Ascending aorta (tissue), 2 donors: ENCODE measurements at regions not wholly inside any gene's neighbourhood (a gene's known extent, or its start where the extent isn't known, plus 50 kb on each side); places are given as distances from the start of the nearest gene placed in this dataset.

Experiments
- DNase-seq, 2 donors: peaks; one replicate each; pipeline ENCODE4 v3.0.0-alpha.2; 2019; ENCODE audit warnings: low spot score in 2 of 2
- H3K27ac ChIP-seq, 2 donors: fragments of 200-600 bp; sonication (generic); one replicate each; pipeline ENCODE4 v1.5.1; 2016 to 2017; ENCODE audit warnings: mild to moderate bottlenecking in 1 of 2
- H3K27me3 ChIP-seq: fragments of 200-600 bp; sonication (generic); one replicate; pipeline ENCODE4 v1.5.1; 2017
- H3K36me3 ChIP-seq, 2 donors: fragments of 200-600 bp; sonication (generic); one replicate each; pipeline ENCODE4 v1.5.1; 2016
- H3K4me1 ChIP-seq, 2 donors: fragments of 200-600 bp; sonication (generic); one replicate each; pipeline ENCODE4 v1.5.1; 2016 to 2017; ENCODE audit warnings: mild to moderate bottlenecking in 1 of 2
- H3K4me3 ChIP-seq, 2 donors: fragments of 200-600 bp; sonication (generic); one replicate each; pipeline ENCODE4 v1.5.1; 2016 to 2017; ENCODE audit warnings: mild to moderate bottlenecking in 1 of 2
- H3K9me3 ChIP-seq, 2 donors: fragments of 200-600 bp; sonication (generic); one replicate each; pipeline ENCODE4 v1.5.1; 2016
- intact Hi-C: fragments of 100-400 bp; cut with DNase I; formaldehyde crosslinking; loops from one replicate; pipeline ENCODE4 v1.15.1; 2023
- TF ChIP-seq, protein P1 (sequence below), 3 experiments: fragments of 200-600 bp in 2 of 3; fragments of 450-650 bp in 1 of 3; sonication (generic) in 2 of 3; IDR thresholded peaks; one replicate each; pipeline ENCODE4 v1.5.1; 2016 to 2019; ENCODE audit warnings: antibody characterized with exemption in 3 of 3, mild to moderate bottlenecking in 1 of 3, moderate library complexity in 1 of 3

DNA sequence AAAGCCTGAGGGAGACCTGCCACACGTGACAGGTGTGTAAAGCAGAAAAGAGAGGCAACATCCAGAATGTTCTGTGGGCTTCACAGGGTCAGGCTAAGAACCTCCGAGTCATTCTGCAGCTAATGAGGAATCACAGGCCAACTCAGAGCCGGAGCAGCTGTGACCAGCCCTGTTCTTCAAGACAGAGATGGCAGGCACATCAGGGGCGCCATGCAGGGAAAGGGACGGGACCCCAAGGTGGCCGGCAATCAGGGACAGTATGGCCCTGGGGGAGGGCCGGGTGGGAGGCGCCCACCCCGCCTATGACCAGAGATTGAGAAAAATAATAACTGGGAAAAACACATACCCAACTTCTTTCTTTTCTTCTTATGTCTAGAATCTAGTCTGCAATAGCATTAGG lies 316.7 kb upstream of the SALL3 start:
- Histone ChIP-seq H3K36me3 (no peaks in the 10 kb centered on the region), H3K27ac (no peak overlapping the region), H3K9me3 (no peaks in the 10 kb centered on the region), H3K4me3 (no peak overlapping the region), H3K4me1 (no peaks in the 10 kb centered on the region), H3K27me3 (no peaks in the 10 kb centered on the region)
- no peak for DNase-seq
- intact Hi-C loops, result no loop called here
- TF ChIP-seq, protein P1, sequence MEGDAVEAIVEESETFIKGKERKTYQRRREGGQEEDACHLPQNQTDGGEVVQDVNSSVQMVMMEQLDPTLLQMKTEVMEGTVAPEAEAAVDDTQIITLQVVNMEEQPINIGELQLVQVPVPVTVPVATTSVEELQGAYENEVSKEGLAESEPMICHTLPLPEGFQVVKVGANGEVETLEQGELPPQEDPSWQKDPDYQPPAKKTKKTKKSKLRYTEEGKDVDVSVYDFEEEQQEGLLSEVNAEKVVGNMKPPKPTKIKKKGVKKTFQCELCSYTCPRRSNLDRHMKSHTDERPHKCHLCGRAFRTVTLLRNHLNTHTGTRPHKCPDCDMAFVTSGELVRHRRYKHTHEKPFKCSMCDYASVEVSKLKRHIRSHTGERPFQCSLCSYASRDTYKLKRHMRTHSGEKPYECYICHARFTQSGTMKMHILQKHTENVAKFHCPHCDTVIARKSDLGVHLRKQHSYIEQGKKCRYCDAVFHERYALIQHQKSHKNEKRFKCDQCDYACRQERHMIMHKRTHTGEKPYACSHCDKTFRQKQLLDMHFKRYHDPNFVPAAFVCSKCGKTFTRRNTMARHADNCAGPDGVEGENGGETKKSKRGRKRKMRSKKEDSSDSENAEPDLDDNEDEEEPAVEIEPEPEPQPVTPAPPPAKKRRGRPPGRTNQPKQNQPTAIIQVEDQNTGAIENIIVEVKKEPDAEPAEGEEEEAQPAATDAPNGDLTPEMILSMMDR (IDR thresholded peaks at IDR 0.05), result no peak

DNA sequence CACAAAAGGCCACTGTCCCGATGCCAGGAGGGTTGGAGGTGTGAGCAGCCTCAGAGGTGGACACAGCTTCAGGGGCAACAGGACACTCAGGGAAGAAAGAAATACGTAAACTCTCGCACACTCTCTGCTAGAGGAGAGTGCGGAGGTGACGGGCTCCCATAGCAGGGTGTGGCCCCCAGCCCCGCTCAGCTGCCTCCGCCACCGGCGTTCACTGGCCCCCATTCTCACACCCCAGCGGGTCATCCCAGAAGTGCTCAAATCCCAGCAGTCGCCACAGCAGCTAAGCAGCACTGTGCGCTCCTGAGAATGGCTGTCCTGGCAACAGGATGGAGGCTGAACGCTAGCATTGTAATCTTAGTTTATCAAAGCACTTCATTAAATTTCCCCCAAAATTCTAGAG lies 315.6 kb upstream of the SALL3 start:
- no peaks in the 10 kb centered on the region for H3K36me3 ChIP-seq
- no peak for DNase-seq
- no peaks in the 10 kb centered on the region for H3K9me3 ChIP-seq
- TF ChIP-seq, protein P1 (IDR thresholded peaks at IDR 0.05), result no peak
- H3K27ac ChIP-seq, result no peak overlapping the region
- H3K4me3 ChIP-seq, result no peak overlapping the region
- intact Hi-C loops, result no loop called here
- H3K4me1 ChIP-seq, result no peaks in the 10 kb centered on the region
- H3K27me3 ChIP-seq, result no peaks in the 10 kb centered on the region

DNA sequence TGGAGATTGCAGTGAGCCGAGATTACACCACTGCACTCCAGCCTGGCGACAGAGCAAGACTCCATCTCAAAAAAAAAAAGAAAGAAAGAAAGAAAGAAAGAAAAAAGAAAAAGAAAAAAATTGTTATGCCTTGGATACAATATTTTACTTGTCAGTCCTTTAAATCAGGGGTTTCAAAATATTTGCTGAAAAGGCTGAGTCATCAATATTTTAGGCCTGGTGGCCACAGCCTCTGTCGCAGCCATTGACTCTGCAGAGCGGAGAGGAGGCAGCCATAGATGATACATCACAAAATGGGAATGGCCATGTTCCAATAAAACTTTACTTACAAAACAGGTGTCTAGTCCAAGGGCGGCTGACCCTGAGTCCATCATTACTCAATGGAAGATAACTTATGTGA lies 314.8 kb upstream of the SALL3 start:
- no peaks in the 10 kb centered on the region for H3K36me3 ChIP-seq
- H3K4me3 ChIP-seq, result no peak overlapping the region
- no peaks in the 10 kb centered on the region for H3K4me1 ChIP-seq
- TF ChIP-seq, protein P1 (IDR thresholded peaks at IDR 0.05), result no peak
- no peaks in the 10 kb centered on the region for H3K27me3 ChIP-seq
- no peak for DNase-seq
- intact Hi-C loops, result no loop called here
- H3K27ac ChIP-seq, result no peak overlapping the region
- no peaks in the 10 kb centered on the region for H3K9me3 ChIP-seq

GRCh38 chr18:78665644-78666043 lies 314.0 kb upstream of the SALL3 start:
- H3K4me1 ChIP-seq, result no peaks in the 10 kb centered on the region
- no peaks in the 10 kb centered on the region for H3K27me3 ChIP-seq
- DNase-seq, result no peak
- H3K9me3 ChIP-seq, result no peaks in the 10 kb centered on the region
- intact Hi-C loops, result no loop called here
- TF ChIP-seq, protein P1 (IDR thresholded peaks at IDR 0.05), result no peak
- no peak overlapping the region for H3K4me3 ChIP-seq
- H3K36me3 ChIP-seq, result no peaks in the 10 kb centered on the region
- no peak overlapping the region for H3K27ac ChIP-seq

DNA sequence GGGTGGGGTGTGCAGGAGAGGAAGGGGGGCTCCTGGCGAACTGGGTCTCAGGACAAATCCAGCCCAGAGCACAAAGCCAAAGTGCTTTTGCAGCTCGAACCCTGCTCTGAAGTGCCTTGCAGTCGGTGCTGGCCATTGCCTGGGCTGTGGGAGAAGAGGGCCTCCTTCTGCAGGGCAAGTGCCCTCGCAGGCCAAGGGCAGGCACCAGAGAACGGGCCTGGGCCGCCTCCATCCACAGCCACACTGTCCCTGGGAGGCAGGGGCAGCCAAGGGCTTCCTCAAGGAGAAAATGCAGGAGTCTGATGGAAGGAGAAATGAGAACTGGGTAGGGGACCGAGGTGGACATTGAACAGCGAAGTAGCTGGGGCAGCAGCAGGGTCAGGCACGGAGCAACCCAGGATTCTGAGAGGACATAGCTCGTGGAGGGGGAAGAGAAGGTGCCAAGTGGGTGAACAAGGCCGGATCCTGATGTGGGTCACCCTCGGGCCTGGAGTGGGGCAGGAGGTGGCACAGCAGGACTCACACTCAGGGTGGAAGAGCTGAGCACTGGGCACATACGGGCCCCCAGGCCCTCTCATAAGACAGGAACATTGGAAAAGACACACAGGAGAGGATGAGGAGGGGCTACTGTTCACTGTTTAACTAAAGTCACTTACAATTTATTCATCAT lies 312.8 kb upstream of the SALL3 start:
- no peaks in the 10 kb centered on the region for H3K27me3 ChIP-seq
- no peak overlapping the region for H3K4me3 ChIP-seq
- no peaks in the 10 kb centered on the region for H3K4me1 ChIP-seq
- H3K27ac ChIP-seq, result no peak overlapping the region
- no peaks in the 10 kb centered on the region for H3K36me3 ChIP-seq
- TF ChIP-seq, protein P1 (IDR thresholded peaks at IDR 0.05), result no peak
- DNase-seq, result no peak
- intact Hi-C loops, result no loop called here
- no peaks in the 10 kb centered on the region for H3K9me3 ChIP-seq
